Gastrocnemius medialis (tissue), 4 donors: ENCODE measurements at regions not wholly inside any gene's neighbourhood (a gene's known extent, or its start where the extent isn't known, plus 50 kb on each side); places are given as distances from the start of the nearest gene placed in this dataset.

ENCODE experiments used
- ATAC-seq, 2 donors: fragments of 150-250 bp; one replicate each; pipeline ENCODE4 v1.9.1; 2016
- DNase-seq, 2 donors: peaks; one replicate each; pipeline ENCODE4 v3.0.0-alpha.2; 2019
- H3K27ac ChIP-seq, 4 donors: fragments of 200-600 bp; sonication (generic); 1 replicate in 1 of 4; 2 replicates in 3 of 4; pipeline ENCODE4 v1.5.1; 2016 to 2018; ENCODE audit warnings: mild to moderate bottlenecking in 2 of 4, moderate library complexity in 1 of 4
- H3K27me3 ChIP-seq, 3 donors: fragments of 200-600 bp; sonication (generic) in 2 of 3; 1 replicate in 1 of 3; 2 replicates in 2 of 3; pipeline versions ENCODE4 v1.5.1 to v1.6.0; 2016 to 2019; ENCODE audit warnings: mild to moderate bottlenecking in 1 of 3, moderate library complexity in 1 of 3
- H3K36me3 ChIP-seq, 2 donors: fragments of 200-600 bp; sonication (generic) in 1 of 2; one replicate each; pipeline ENCODE4 v1.5.1; 2017 to 2018
- H3K4me1 ChIP-seq, 2 donors: fragments of 200-600 bp; sonication (generic) in 1 of 2; one replicate each; pipeline ENCODE4 v1.5.1; 2016 to 2017; ENCODE audit warnings: mild to moderate bottlenecking in 2 of 2
- H3K4me3 ChIP-seq, 4 donors: fragments of 200-600 bp; sonication (generic) in 3 of 4; 1 replicate in 1 of 4; 2 replicates in 3 of 4; pipeline ENCODE4 v1.5.1; 2016 to 2019; ENCODE audit warnings: mild to moderate bottlenecking in 2 of 4
- H3K9me3 ChIP-seq, 3 donors: fragments of 200-600 bp; sonication (generic) in 2 of 3; 1 replicate in 1 of 3; 2 replicates in 2 of 3; pipeline ENCODE4 v1.5.1; 2016 to 2019
- POLR2A ChIP-seq, 2 donors: fragments of 450-650 bp; IDR thresholded peaks; one replicate each; pipeline ENCODE4 v1.6.1; 2017; ENCODE audit warnings: antibody characterized with exemption in 2 of 2, mild to moderate bottlenecking in 2 of 2, moderate library complexity in 2 of 2
- in situ Hi-C, 4 donors: fragments of 200-750 bp; cut with MboI; loops; one replicate each; pipeline versions ENCODE4 v1.15.0 to v1.8.0; 2017; ENCODE audit warnings: low sequenced_read_pairs in 4 of 4
- intact Hi-C: fragments of 100-400 bp; cut with DNase I; formaldehyde crosslinking; loops from one replicate; pipeline ENCODE4 v1.15.1; 2023; ENCODE audit warnings: low total_unique reads
- TF ChIP-seq, protein P1 (sequence below), 5 experiments: fragments of 450-650 bp in 3 of 5; fragments of 200-600 bp in 2 of 5; sonication (generic) in 2 of 5; IDR thresholded peaks in 4 of 5; conservative IDR thresholded peaks in 1 of 5; 1 replicate in 4 of 5; 2 replicates in 1 of 5; pipeline ENCODE4 v1.5.1; 2016 to 2019; ENCODE audit warnings: antibody characterized with exemption in 5 of 5, mild to moderate bottlenecking in 3 of 5, moderate library complexity in 3 of 5

DNA sequence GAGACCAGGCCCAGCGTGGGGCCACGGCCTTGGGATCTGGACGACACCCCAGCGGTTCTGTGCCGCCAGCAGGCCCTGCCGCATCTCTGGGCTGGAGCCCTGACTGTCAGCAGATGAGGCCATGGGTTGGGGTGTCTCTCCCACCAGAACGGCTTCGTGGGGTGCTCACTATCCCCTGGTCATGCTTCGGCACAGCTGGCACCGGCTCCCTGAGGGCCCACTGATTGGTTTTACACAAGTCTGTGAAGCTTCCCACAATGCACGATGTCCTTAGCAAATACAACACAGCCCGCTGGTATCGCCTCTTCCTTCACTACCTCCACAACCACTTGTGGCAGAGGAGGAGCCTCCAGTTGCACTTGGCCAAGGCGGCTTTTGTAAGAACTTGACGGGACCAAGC is 94.3 kb downstream of the THBS2 start:
- DNase-seq: no peak
- intact Hi-C loops: no loop called here
- in situ Hi-C loops: no loop called here
- Histone ChIP-seq H3K27ac (no peak overlapping the region), H3K9me3 (no peaks in the 10 kb centered on the region), H3K36me3 (no peaks in the 10 kb centered on the region), H3K27me3 (no peaks in the 10 kb centered on the region), H3K4me1 (peaks cover 0 to 7% of the 10 kb centered on the region in 2 donors), H3K4me3 (no peak overlapping the region)
- no peak for TF ChIP-seq POLR2A (IDR thresholded peaks at IDR 0.05)
- TF ChIP-seq, protein P1, sequence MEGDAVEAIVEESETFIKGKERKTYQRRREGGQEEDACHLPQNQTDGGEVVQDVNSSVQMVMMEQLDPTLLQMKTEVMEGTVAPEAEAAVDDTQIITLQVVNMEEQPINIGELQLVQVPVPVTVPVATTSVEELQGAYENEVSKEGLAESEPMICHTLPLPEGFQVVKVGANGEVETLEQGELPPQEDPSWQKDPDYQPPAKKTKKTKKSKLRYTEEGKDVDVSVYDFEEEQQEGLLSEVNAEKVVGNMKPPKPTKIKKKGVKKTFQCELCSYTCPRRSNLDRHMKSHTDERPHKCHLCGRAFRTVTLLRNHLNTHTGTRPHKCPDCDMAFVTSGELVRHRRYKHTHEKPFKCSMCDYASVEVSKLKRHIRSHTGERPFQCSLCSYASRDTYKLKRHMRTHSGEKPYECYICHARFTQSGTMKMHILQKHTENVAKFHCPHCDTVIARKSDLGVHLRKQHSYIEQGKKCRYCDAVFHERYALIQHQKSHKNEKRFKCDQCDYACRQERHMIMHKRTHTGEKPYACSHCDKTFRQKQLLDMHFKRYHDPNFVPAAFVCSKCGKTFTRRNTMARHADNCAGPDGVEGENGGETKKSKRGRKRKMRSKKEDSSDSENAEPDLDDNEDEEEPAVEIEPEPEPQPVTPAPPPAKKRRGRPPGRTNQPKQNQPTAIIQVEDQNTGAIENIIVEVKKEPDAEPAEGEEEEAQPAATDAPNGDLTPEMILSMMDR (IDR thresholded peaks at IDR 0.05 in 4 of 5, conservative IDR thresholded peaks at IDR 0.05 in 1 of 5): no peak
- ATAC-seq: no peak

DNA sequence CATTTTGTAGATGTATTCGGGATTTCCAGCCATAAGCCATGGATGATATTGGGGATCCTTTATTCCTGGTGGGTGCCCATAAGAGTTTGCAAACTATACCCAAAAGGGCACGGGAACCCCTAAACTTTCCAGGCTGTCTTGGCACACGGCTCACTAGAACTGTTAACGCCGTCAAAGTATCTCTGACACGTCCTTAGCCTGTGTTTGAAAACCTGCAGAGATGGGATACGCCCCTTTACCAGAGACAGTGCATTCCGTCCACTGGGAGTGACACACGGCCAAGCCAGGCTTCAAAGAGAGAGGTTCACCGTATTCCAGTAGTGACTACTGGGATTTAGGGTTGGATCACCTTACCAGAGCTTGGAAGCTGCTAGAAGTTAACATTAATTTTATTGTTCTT is 95.0 kb downstream of the THBS2 start:
- Histone ChIP-seq H3K27me3 (no peaks in the 10 kb centered on the region), H3K9me3 (no peaks in the 10 kb centered on the region), H3K4me1 (peaks cover 0 to 7% of the 10 kb centered on the region in 2 donors), H3K27ac (no peak overlapping the region), H3K36me3 (no peaks in the 10 kb centered on the region), H3K4me3 (no peak overlapping the region)
- in situ Hi-C loops: no loop called here
- intact Hi-C loops: no loop called here
- TF ChIP-seq, protein P1 (IDR thresholded peaks at IDR 0.05 in 4 of 5, conservative IDR thresholded peaks at IDR 0.05 in 1 of 5): no peak
- no peak for TF ChIP-seq POLR2A (IDR thresholded peaks at IDR 0.05)
- DNase-seq (no peak), ATAC-seq (no peak)

DNA sequence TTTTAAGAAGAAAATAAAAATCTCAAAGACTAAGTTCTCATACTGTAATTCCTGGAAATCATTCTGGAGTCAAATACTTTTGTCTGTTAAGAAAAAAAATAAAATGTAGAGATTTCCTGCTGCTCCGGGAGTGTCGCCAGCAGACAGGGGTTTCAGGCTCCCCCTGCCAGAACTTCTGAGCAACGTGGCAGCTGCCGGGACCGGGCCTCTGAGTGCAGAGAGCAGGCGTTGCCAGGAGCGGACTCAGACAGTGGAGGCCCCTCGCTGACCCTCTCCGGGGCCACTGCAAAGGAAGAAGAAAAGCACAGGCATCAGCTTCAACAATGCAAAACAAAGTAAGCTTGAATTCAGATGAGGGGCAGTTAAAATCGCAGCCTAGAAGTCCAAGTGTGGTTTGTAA is 95.5 kb downstream of the THBS2 start:
- Histone ChIP-seq H3K4me3 (no peak overlapping the region), H3K4me1 (peaks cover 0 to 7% of the 10 kb centered on the region in 2 donors), H3K9me3 (no peaks in the 10 kb centered on the region), H3K27me3 (no peaks in the 10 kb centered on the region), H3K36me3 (no peaks in the 10 kb centered on the region), H3K27ac (no peak overlapping the region)
- intact Hi-C loops: no loop called here
- TF ChIP-seq, protein P1 (IDR thresholded peaks at IDR 0.05 in 4 of 5, conservative IDR thresholded peaks at IDR 0.05 in 1 of 5): no peak
- TF ChIP-seq POLR2A (IDR thresholded peaks at IDR 0.05): no peak
- no peak for ATAC-seq
- DNase-seq: no peak
- in situ Hi-C loops: no loop called here

GRCh38 chr6:169157197-169158148 is 96.2 kb downstream of the THBS2 start:
- Histone ChIP-seq H3K36me3 (no peaks in the 10 kb centered on the region), H3K4me3 (no peak overlapping the region), H3K9me3 (no peaks in the 10 kb centered on the region), H3K27me3 (no peaks in the 10 kb centered on the region), H3K27ac (no peak overlapping the region), H3K4me1 (peaks cover 0 to 7% of the 10 kb centered on the region in 2 donors)
- in situ Hi-C loops: no loop called here
- intact Hi-C loops: no loop called here
- TF ChIP-seq POLR2A (IDR thresholded peaks at IDR 0.05): no peak
- TF ChIP-seq, protein P1 (IDR thresholded peaks at IDR 0.05 in 4 of 5, conservative IDR thresholded peaks at IDR 0.05 in 1 of 5): no peak
- ATAC-seq (no peak), DNase-seq (no peak)
